Liver (tissue), 3 donors: ENCODE measurements at regions not wholly inside any gene's neighbourhood (a gene's known extent, or its start where the extent isn't known, plus 50 kb on each side); places are given as distances from the start of the nearest gene placed in this dataset.

Experiments
- EGR1 ChIP-seq, 2 donors: IDR thresholded peaks; 2 replicates each; pipeline ENCODE4 v1.6.1; 2016 to 2018; ENCODE audit warnings: antibody characterized with exemption in 2 of 2, low read depth in 2 of 2
- FOXA1 ChIP-seq: IDR thresholded peaks from 2 replicates; pipeline ENCODE4 v1.6.1; 2016; ENCODE audit warnings: antibody characterized with exemption
- GABPA ChIP-seq, 2 donors: IDR thresholded peaks in 1 of 2; conservative IDR thresholded peaks in 1 of 2; 2 replicates each; pipeline ENCODE4 v1.6.1; 2016; ENCODE audit warnings: antibody characterized with exemption in 2 of 2, mild to moderate bottlenecking in 1 of 2, moderate library complexity in 1 of 2
- HNF4A ChIP-seq, 2 donors: conservative IDR thresholded peaks; 2 replicates each; pipeline ENCODE4 v1.6.1; 2016; ENCODE audit warnings: antibody characterized with exemption in 2 of 2, mild to moderate bottlenecking in 2 of 2
- JUND ChIP-seq, 2 donors: IDR thresholded peaks; 2 replicates each; pipeline ENCODE4 v1.6.1; 2016; ENCODE audit warnings: antibody characterized with exemption in 2 of 2
- RAD21 ChIP-seq, 2 donors: IDR thresholded peaks; 2 replicates each; pipeline ENCODE4 v1.6.1; 2016; ENCODE audit warnings: antibody characterized with exemption in 2 of 2, mild to moderate bottlenecking in 2 of 2
- SP1 ChIP-seq: IDR thresholded peaks from 2 replicates; pipeline ENCODE4 v1.6.1; 2018; ENCODE audit warnings: antibody characterized with exemption, mild to moderate bottlenecking
- TAF1 ChIP-seq: conservative IDR thresholded peaks from 2 replicates; pipeline ENCODE4 v1.6.1; 2016; ENCODE audit warnings: antibody characterized with exemption, mild to moderate bottlenecking
- YY1 ChIP-seq: IDR thresholded peaks from 2 replicates; pipeline ENCODE4 v1.6.1; 2016; ENCODE audit warnings: antibody characterized with exemption, mild to moderate bottlenecking
- TF ChIP-seq, protein P1 (sequence below): IDR thresholded peaks from 2 replicates; pipeline ENCODE4 v1.6.1; 2016; ENCODE audit warnings: antibody characterized with exemption
- TF ChIP-seq, protein P2 (sequence below): fragments of 150-350 bp; IDR thresholded peaks from 2 replicates; pipeline ENCODE4 v1.5.1; 2017; ENCODE audit warnings: improper control_type of control experiment, low read depth, low read length; ENCODE audit not compliant: missing input control
- TF ChIP-seq, protein P3 (sequence below): IDR thresholded peaks from 2 replicates; pipeline ENCODE4 v1.6.1; 2016; ENCODE audit warnings: antibody characterized with exemption, mild to moderate bottlenecking
- TF ChIP-seq, protein P4 (sequence below): IDR thresholded peaks from 2 replicates; pipeline ENCODE4 v1.6.1; 2016; ENCODE audit warnings: antibody characterized with exemption
- TF ChIP-seq, protein P5 (sequence below): IDR thresholded peaks from 2 replicates; pipeline ENCODE4 v1.6.1; 2016; ENCODE audit warnings: antibody characterized with exemption
- donor health status: healthy.
- donor health status: healthy.

DNA sequence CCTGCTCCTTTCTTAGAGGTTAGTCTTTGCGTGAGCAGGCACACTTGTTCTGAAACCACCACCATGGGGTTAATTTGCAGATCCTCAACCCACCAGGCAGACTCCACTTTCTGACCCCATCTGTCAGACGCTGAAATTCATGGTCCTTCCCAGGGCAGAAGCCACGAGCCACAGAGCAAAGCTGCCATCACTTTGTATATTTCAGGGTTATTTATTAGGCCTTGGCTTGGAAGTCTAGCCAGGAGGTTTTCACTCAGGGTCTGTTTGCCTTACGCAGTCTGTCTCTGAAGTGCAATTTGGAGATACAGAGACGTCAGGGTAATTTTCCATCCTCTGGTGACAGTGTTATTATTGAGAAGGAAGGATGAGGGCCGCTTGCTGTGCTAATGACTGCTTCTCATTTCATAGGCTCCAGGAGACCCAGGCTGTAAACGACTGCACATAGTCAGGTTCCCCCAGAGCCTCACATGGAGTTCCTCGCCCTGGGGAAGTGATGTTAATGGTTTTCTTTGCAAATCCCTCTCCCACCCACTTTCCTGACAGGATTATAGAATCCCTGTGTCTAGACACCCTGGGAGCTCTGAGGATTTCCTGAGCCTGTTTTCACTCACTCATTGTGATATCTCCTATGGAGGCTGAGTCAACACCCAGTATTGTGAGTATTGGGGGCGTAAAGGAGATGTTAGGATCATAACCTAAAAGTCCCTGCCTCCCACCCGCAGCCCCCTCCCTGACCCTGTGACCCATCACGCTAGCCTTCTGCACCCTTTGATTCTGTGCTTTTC, 269.0 kb downstream of the ABCC12 start:
- TF ChIP-seq, protein P1, sequence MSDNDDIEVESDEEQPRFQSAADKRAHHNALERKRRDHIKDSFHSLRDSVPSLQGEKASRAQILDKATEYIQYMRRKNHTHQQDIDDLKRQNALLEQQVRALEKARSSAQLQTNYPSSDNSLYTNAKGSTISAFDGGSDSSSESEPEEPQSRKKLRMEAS: no peak
- TF ChIP-seq TAF1 (no peak), SP1 (no peak), JUND (IDR thresholded peaks at IDR 0.05) (no peak), EGR1 (IDR thresholded peaks at IDR 0.05; ENCODE audit: low read depth in 2 of 2) (no peak), FOXA1 (no peak), YY1 (no peak), RAD21 (IDR thresholded peaks at IDR 0.05) (no peak), GABPA (IDR thresholded peaks at IDR 0.05 in 1 of 2, conservative IDR thresholded peaks at IDR 0.05 in 1 of 2) (no peak), HNF4A (conservative IDR thresholded peaks at IDR 0.05) (no peak)
- TF ChIP-seq, protein P2, sequence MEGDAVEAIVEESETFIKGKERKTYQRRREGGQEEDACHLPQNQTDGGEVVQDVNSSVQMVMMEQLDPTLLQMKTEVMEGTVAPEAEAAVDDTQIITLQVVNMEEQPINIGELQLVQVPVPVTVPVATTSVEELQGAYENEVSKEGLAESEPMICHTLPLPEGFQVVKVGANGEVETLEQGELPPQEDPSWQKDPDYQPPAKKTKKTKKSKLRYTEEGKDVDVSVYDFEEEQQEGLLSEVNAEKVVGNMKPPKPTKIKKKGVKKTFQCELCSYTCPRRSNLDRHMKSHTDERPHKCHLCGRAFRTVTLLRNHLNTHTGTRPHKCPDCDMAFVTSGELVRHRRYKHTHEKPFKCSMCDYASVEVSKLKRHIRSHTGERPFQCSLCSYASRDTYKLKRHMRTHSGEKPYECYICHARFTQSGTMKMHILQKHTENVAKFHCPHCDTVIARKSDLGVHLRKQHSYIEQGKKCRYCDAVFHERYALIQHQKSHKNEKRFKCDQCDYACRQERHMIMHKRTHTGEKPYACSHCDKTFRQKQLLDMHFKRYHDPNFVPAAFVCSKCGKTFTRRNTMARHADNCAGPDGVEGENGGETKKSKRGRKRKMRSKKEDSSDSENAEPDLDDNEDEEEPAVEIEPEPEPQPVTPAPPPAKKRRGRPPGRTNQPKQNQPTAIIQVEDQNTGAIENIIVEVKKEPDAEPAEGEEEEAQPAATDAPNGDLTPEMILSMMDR: no peak
- TF ChIP-seq, protein P3, sequence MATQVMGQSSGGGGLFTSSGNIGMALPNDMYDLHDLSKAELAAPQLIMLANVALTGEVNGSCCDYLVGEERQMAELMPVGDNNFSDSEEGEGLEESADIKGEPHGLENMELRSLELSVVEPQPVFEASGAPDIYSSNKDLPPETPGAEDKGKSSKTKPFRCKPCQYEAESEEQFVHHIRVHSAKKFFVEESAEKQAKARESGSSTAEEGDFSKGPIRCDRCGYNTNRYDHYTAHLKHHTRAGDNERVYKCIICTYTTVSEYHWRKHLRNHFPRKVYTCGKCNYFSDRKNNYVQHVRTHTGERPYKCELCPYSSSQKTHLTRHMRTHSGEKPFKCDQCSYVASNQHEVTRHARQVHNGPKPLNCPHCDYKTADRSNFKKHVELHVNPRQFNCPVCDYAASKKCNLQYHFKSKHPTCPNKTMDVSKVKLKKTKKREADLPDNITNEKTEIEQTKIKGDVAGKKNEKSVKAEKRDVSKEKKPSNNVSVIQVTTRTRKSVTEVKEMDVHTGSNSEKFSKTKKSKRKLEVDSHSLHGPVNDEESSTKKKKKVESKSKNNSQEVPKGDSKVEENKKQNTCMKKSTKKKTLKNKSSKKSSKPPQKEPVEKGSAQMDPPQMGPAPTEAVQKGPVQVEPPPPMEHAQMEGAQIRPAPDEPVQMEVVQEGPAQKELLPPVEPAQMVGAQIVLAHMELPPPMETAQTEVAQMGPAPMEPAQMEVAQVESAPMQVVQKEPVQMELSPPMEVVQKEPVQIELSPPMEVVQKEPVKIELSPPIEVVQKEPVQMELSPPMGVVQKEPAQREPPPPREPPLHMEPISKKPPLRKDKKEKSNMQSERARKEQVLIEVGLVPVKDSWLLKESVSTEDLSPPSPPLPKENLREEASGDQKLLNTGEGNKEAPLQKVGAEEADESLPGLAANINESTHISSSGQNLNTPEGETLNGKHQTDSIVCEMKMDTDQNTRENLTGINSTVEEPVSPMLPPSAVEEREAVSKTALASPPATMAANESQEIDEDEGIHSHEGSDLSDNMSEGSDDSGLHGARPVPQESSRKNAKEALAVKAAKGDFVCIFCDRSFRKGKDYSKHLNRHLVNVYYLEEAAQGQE: no peak
- TF ChIP-seq, protein P4, sequence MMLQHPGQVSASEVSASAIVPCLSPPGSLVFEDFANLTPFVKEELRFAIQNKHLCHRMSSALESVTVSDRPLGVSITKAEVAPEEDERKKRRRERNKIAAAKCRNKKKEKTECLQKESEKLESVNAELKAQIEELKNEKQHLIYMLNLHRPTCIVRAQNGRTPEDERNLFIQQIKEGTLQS: no peak
- TF ChIP-seq, protein P5, sequence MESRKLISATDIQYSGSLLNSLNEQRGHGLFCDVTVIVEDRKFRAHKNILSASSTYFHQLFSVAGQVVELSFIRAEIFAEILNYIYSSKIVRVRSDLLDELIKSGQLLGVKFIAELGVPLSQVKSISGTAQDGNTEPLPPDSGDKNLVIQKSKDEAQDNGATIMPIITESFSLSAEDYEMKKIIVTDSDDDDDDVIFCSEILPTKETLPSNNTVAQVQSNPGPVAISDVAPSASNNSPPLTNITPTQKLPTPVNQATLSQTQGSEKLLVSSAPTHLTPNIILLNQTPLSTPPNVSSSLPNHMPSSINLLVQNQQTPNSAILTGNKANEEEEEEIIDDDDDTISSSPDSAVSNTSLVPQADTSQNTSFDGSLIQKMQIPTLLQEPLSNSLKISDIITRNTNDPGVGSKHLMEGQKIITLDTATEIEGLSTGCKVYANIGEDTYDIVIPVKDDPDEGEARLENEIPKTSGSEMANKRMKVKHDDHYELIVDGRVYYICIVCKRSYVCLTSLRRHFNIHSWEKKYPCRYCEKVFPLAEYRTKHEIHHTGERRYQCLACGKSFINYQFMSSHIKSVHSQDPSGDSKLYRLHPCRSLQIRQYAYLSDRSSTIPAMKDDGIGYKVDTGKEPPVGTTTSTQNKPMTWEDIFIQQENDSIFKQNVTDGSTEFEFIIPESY: no peak
